ENCODE measurements at regions not wholly inside any gene's neighbourhood (a gene's known extent, or its start where the extent isn't known, plus 50 kb on each side); places are given as distances from the start of the nearest gene placed in this dataset.

GRCh38 chr6:14635195-14635594, 517.6 kb downstream of the CD83 start:
- ChIA-PET POLR2A (interaction anchor here (0.6 kb wide), 1 partner anchor 13 kb away, joined by 6 read pairs; no protein-coding TSS in a partner anchor), CTCF (no interaction called here)
- no peak overlapping the region for H3K27ac ChIP-seq (ENCODE audit: extremely low read depth, low read depth, low read length)
- no peaks in the 10 kb centered on the region for H3K9me3 ChIP-seq (ENCODE audit: control insufficient read depth, insufficient read depth, low read depth, low read length)
- H3K4me1 ChIP-seq (ENCODE audit: control insufficient read depth, insufficient read depth, low read length): peaks cover 14% of the 10 kb centered on the region
- H3K36me3 ChIP-seq (ENCODE audit: control insufficient read depth in 2 of 2, insufficient read depth in 1 of 2, low read length in 2 of 2): no peaks in the 10 kb centered on the region
- no peak overlapping the region for H3K4me3 ChIP-seq (ENCODE audit: low read depth, low read length)
- TF ChIP-seq ZNF776 (tag by site-specific recombination; IDR thresholded peaks at IDR 0.05; ENCODE audit: borderline replicate concordance) (no peak), SCRT1 (tag by site-specific recombination; IDR thresholded peaks at IDR 0.05; ENCODE audit: borderline replicate concordance) (peak; percentile 21; the same call in 1 of the 2 replicates)

- Histone ChIP-seq H3K27ac (ENCODE audit: extremely low read depth, low read depth, low read length) (no peak overlapping the region), H3K9me3 (ENCODE audit: control insufficient read depth, insufficient read depth, low read depth, low read length) (no peaks in the 10 kb centered on the region), H3K4me1 (ENCODE audit: control insufficient read depth, insufficient read depth, low read length) (peaks cover 16% of the 10 kb centered on the region), H3K36me3 (ENCODE audit: control insufficient read depth in 2 of 2, insufficient read depth in 1 of 2, low read length in 2 of 2) (no peaks in the 10 kb centered on the region), H3K4me3 (ENCODE audit: low read depth, low read length) (no peak overlapping the region)
- TF ChIP-seq ZNF701 (tag by site-specific recombination; IDR thresholded peaks at IDR 0.05): no peak
- TF ChIP-seq ZNF239 (tag by site-specific recombination; IDR thresholded peaks at IDR 0.05): no peak
- no peak for TF ChIP-seq ZNF341 (tag by site-specific recombination; IDR thresholded peaks at IDR 0.05; ENCODE audit: low read depth)
- no peak for TF ChIP-seq ZBTB21 (tag by site-specific recombination; IDR thresholded peaks at IDR 0.05)
- no peak for TF ChIP-seq TRIM28 (IDR thresholded peaks at IDR 0.05; ENCODE audit: borderline replicate concordance, low read length)
- TF ChIP-seq ZSCAN18 (tag by site-specific recombination; IDR thresholded peaks at IDR 0.05): no peak
- no peak for TF ChIP-seq ZNF624 (tag by site-specific recombination; IDR thresholded peaks at IDR 0.05)
- no peak for TF ChIP-seq OSR2 (tag by site-specific recombination; IDR thresholded peaks at IDR 0.05)
- no peak for TF ChIP-seq TCF7L2 (IDR thresholded peaks at IDR 0.05; ENCODE audit: borderline replicate concordance, low read depth, low read length)
- no peak for TF ChIP-seq ZNF175 (tag by site-specific recombination; IDR thresholded peaks at IDR 0.05)
- TF ChIP-seq ZNF530 (tag by site-specific recombination; IDR thresholded peaks at IDR 0.05; ENCODE audit: low read depth): no peak
- no peak for TF ChIP-seq ZNF777 (tag by site-specific recombination; IDR thresholded peaks at IDR 0.05; ENCODE audit: borderline replicate concordance)
- no peak for TF ChIP-seq ZNF645 (tag by site-specific recombination; IDR thresholded peaks at IDR 0.05)
- no peak for TF ChIP-seq ZSCAN4 (tag by site-specific recombination; IDR thresholded peaks at IDR 0.05)
- no peak for TF ChIP-seq KLF10 (tag by site-specific recombination; IDR thresholded peaks at IDR 0.05)
- POLR2A ChIA-PET: no interaction called here
- CTCF ChIA-PET: no interaction called here
Measured at GRCh38 chr6:14635934-14636591, 518.5 kb downstream of the CD83 start.

- ChIA-PET CTCF (interaction anchor here (0.6 kb wide), 4 partner anchors 147 to 1684 kb away, joined by 3 to 5 read pairs (median 4); no protein-coding TSS in a partner anchor), POLR2A (no interaction called here)
- Histone ChIP-seq H3K36me3 (ENCODE audit: control insufficient read depth in 2 of 2, insufficient read depth in 1 of 2, low read length in 2 of 2) (no peaks in the 10 kb centered on the region), H3K27ac (ENCODE audit: extremely low read depth, low read depth, low read length) (no peak overlapping the region), H3K4me1 (ENCODE audit: control insufficient read depth, insufficient read depth, low read length) (peaks cover 16% of the 10 kb centered on the region), H3K9me3 (ENCODE audit: control insufficient read depth, insufficient read depth, low read depth, low read length) (no peaks in the 10 kb centered on the region), H3K4me3 (ENCODE audit: low read depth, low read length) (no peak overlapping the region)
- no peak for TF ChIP-seq ZNF23 (tag by site-specific recombination; IDR thresholded peaks at IDR 0.05; ENCODE audit: borderline replicate concordance)
- no peak for TF ChIP-seq ZNF404 (tag by site-specific recombination; IDR thresholded peaks at IDR 0.05)
- 0 out of 2 replicates have a peak, but pooled peaks have one; percentile 50 for TF ChIP-seq MZF1 (tag by site-specific recombination; IDR thresholded peaks at IDR 0.05; ENCODE audit: borderline replicate concordance)
- TF ChIP-seq ZNF555 (tag by site-specific recombination; conservative IDR thresholded peaks at IDR 0.05): no peak
- TF ChIP-seq ZNF529 (tag by site-specific recombination; IDR thresholded peaks at IDR 0.05; ENCODE audit: insufficient replicate concordance): no peak
Measured at GRCh38 chr6:14638435-14638905, 520.9 kb downstream of the CD83 start.
